OCI-LY7 (cell line): ENCODE measurements at regions not wholly inside any gene's neighbourhood (a gene's known extent, or its start where the extent isn't known, plus 50 kb on each side); places are given as distances from the start of the nearest gene placed in this dataset.

Experiments used
- EZH2phosphoT487 ChIP-seq: fragments of 200-600 bp; sonication (generic); IDR thresholded peaks from 2 replicates; pipeline ENCODE4 v1.6.1; 2018; ENCODE audit warnings: low read depth, borderline replicate concordance, mild to moderate bottlenecking, mixed run types, antibody characterized with exemption, low read length, moderate library complexity, mixed read lengths
- TF ChIP-seq, protein P1 (sequence below): fragments of 200-600 bp; sonication (generic); conservative IDR thresholded peaks from 2 replicates; pipeline ENCODE4 v1.5.1; 2014; ENCODE audit warnings: mild to moderate bottlenecking, antibody characterized with exemption, low read length, moderate library complexity, mixed read lengths

DNA sequence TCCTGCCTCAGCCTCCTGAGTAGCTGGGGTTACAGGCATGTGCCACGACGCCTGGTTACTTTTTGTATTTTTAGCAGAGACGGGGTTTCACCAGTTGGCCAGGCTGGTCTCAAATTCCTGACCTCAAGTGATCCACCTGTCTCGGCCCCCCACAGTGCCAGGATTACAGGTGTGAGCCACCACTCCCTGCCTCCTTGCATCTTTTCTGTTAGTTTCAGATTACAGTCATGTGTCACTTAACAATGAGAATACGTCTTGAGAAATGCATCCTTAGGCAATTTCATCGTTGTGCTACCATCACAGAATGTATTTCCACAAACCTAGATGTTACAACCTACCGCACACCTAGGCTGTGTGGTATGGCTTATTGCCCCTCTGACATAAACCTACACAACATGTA is 180.4 kb downstream of the TM9SF2 start:
- TF ChIP-seq, protein P1, sequence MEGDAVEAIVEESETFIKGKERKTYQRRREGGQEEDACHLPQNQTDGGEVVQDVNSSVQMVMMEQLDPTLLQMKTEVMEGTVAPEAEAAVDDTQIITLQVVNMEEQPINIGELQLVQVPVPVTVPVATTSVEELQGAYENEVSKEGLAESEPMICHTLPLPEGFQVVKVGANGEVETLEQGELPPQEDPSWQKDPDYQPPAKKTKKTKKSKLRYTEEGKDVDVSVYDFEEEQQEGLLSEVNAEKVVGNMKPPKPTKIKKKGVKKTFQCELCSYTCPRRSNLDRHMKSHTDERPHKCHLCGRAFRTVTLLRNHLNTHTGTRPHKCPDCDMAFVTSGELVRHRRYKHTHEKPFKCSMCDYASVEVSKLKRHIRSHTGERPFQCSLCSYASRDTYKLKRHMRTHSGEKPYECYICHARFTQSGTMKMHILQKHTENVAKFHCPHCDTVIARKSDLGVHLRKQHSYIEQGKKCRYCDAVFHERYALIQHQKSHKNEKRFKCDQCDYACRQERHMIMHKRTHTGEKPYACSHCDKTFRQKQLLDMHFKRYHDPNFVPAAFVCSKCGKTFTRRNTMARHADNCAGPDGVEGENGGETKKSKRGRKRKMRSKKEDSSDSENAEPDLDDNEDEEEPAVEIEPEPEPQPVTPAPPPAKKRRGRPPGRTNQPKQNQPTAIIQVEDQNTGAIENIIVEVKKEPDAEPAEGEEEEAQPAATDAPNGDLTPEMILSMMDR, result no peak
- no peak for TF ChIP-seq EZH2phosphoT487
